Ishikawa (cell line): ENCODE measurements at regions not wholly inside any gene's neighbourhood (a gene's known extent, or its start where the extent isn't known, plus 50 kb on each side); places are given as distances from the start of the nearest gene placed in this dataset.

Experiments used
- CEBPB ChIP-seq: IDR thresholded peaks from 2 replicates; pipeline ENCODE4 v1.6.1; 2012
- EGR1 ChIP-seq: IDR thresholded peaks from 2 replicates; pipeline ENCODE4 v1.6.1; 2012
- EP300 ChIP-seq: IDR thresholded peaks from 2 replicates; pipeline ENCODE4 v1.6.1; 2012; ENCODE audit warnings: borderline replicate concordance
- NFIC ChIP-seq: IDR thresholded peaks from 2 replicates; pipeline ENCODE4 v1.6.1; 2012
- RAD21 ChIP-seq: IDR thresholded peaks from 2 replicates; pipeline ENCODE4 v1.6.1; 2012; ENCODE audit warnings: low read depth
- TAF1 ChIP-seq: IDR thresholded peaks from 2 replicates; pipeline ENCODE4 v1.6.1; 2012; ENCODE audit warnings: low read depth, mild to moderate bottlenecking
- TEAD4 ChIP-seq: IDR thresholded peaks from 2 replicates; pipeline ENCODE4 v1.6.1; 2012
- YY1 ChIP-seq: IDR thresholded peaks from 2 replicates; pipeline ENCODE4 v1.6.1; 2012; ENCODE audit warnings: low read depth
- ZBTB7A ChIP-seq: IDR thresholded peaks from 2 replicates; pipeline ENCODE4 v1.6.1; 2012; ENCODE audit warnings: low read depth
- TF ChIP-seq, protein P1 (sequence below): IDR thresholded peaks from 2 replicates; pipeline ENCODE4 v1.6.1; 2012
- TF ChIP-seq, protein P2 (sequence below): IDR thresholded peaks from 2 replicates; pipeline ENCODE4 v1.6.1; 2012; ENCODE audit warnings: low read depth, mild to moderate bottlenecking
- TF ChIP-seq, protein P3 (sequence below): IDR thresholded peaks from 2 replicates; pipeline ENCODE4 v1.6.1; 2012

DNA sequence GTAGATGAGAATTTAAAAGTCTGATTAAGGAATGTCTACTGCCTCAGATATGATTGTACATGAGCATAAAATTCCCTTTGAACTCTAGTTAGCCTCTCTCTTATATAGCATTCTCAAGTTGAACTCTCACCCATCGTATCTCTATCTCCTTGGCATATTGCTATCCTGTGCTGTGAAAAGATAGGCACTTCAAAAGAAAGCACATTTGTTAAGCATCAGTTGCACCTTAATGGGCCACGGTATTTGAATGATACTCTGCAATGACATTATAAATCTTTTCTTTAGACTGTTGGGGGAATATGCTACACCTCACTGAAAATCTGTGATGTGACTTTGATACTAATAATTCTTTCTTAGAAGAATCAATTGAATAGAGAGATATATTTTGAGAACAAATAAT lies 570.7 kb downstream of the JRKL start:
- TF ChIP-seq CEBPB (no peak), EP300 (no peak), RAD21 (no peak), YY1 (no peak), TAF1 (no peak), NFIC (no peak), EGR1 (no peak), TEAD4 (no peak), ZBTB7A (no peak)
- TF ChIP-seq, protein P1, sequence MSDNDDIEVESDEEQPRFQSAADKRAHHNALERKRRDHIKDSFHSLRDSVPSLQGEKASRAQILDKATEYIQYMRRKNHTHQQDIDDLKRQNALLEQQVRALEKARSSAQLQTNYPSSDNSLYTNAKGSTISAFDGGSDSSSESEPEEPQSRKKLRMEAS = no peak
- TF ChIP-seq, protein P2, sequence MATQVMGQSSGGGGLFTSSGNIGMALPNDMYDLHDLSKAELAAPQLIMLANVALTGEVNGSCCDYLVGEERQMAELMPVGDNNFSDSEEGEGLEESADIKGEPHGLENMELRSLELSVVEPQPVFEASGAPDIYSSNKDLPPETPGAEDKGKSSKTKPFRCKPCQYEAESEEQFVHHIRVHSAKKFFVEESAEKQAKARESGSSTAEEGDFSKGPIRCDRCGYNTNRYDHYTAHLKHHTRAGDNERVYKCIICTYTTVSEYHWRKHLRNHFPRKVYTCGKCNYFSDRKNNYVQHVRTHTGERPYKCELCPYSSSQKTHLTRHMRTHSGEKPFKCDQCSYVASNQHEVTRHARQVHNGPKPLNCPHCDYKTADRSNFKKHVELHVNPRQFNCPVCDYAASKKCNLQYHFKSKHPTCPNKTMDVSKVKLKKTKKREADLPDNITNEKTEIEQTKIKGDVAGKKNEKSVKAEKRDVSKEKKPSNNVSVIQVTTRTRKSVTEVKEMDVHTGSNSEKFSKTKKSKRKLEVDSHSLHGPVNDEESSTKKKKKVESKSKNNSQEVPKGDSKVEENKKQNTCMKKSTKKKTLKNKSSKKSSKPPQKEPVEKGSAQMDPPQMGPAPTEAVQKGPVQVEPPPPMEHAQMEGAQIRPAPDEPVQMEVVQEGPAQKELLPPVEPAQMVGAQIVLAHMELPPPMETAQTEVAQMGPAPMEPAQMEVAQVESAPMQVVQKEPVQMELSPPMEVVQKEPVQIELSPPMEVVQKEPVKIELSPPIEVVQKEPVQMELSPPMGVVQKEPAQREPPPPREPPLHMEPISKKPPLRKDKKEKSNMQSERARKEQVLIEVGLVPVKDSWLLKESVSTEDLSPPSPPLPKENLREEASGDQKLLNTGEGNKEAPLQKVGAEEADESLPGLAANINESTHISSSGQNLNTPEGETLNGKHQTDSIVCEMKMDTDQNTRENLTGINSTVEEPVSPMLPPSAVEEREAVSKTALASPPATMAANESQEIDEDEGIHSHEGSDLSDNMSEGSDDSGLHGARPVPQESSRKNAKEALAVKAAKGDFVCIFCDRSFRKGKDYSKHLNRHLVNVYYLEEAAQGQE = no peak
- TF ChIP-seq, protein P3, sequence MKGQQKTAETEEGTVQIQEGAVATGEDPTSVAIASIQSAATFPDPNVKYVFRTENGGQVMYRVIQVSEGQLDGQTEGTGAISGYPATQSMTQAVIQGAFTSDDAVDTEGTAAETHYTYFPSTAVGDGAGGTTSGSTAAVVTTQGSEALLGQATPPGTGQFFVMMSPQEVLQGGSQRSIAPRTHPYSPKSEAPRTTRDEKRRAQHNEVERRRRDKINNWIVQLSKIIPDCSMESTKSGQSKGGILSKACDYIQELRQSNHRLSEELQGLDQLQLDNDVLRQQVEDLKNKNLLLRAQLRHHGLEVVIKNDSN = no peak
